ENCODE measurements at regions not wholly inside any gene's neighbourhood (a gene's known extent, or its start where the extent isn't known, plus 50 kb on each side); places are given as distances from the start of the nearest gene placed in this dataset.

GRCh38 chr2:172287190-172287589 is 140.2 kb upstream of the ITGA6 start:
- no peak overlapping the region for H2AFZ ChIP-seq (ENCODE audit: insufficient read depth, low read depth, low read length, poor library complexity, severe bottlenecking)
- ChIA-PET POLR2A (no interaction called here), CTCF (interaction anchor here (0.6 kb wide), 1 partner anchor 32 kb away, joined by 3 read pairs; no protein-coding TSS in a partner anchor)
- peaks cover 0 to 3% (median 0%) of the 10 kb centered on the region in 3 donors for H3K9me3 ChIP-seq (ENCODE audit: control extremely low read depth in 1 of 3, control insufficient read depth in 2 of 3, insufficient read depth in 1 of 3, low read length in 2 of 3)
- H4K20me1 ChIP-seq (ENCODE audit: control insufficient read depth, insufficient read depth, low read length, poor library complexity, severe bottlenecking), result no peaks in the 10 kb centered on the region
- Mint-ChIP-seq H3K27ac (no peak overlapping the region), H3K4me3 (no peak overlapping the region), H3K9me3 (ENCODE audit: insufficient read depth) (no peaks in the 10 kb centered on the region), H3K4me1 (no peaks in the 10 kb centered on the region), H3K27me3 (peaks cover 12% of the 10 kb centered on the region)
- TF ChIP-seq CTCF (IDR thresholded peaks at IDR 0.05) (no peak), EZH2 (IDR thresholded peaks at IDR 0.05; ENCODE audit: borderline replicate concordance, insufficient read depth, low read depth, low read length, poor library complexity, severe bottlenecking) (no peak)
- no peaks in the 10 kb centered on the region for H3K4me1 ChIP-seq (ENCODE audit: control insufficient read depth in 2 of 2, insufficient read depth in 2 of 2, low read length in 2 of 2)
- H3K4me3 ChIP-seq (ENCODE audit: control extremely low read depth in 1 of 5, extremely low read depth in 1 of 5, insufficient read depth in 1 of 5, low read depth in 2 of 5, low read length in 4 of 5), result no peak overlapping the region
- no peak overlapping the region for H3K27ac ChIP-seq (ENCODE audit: low read length in 2 of 2)
- no peak overlapping the region for H3K4me2 ChIP-seq (replicated peaks; ENCODE audit: low read depth, low read length, poor library complexity, severe bottlenecking)
- no peaks in the 10 kb centered on the region for H3K79me2 ChIP-seq (ENCODE audit: control insufficient read depth, insufficient read depth, low read length)
- H3K9ac ChIP-seq (ENCODE audit: low read length), result no peak overlapping the region
- no peak for ATAC-seq (ENCODE audit: low read depth)
- no peaks in the 10 kb centered on the region for H3K27me3 ChIP-seq (replicated peaks in 1 of 4; ENCODE audit: control extremely low read depth in 1 of 4, control insufficient read depth in 3 of 4, insufficient read depth in 4 of 4, low read length in 3 of 4)
- no peaks in the 10 kb centered on the region for H3K36me3 ChIP-seq (replicated peaks in 1 of 2; ENCODE audit: control extremely low read depth in 1 of 2, control insufficient read depth in 1 of 2, extremely low read depth in 1 of 2, insufficient read depth in 2 of 2, low read length in 1 of 2)
- DNase-seq, result no peak
- intact Hi-C loops (cut with micrococcal nuclease), result no loop called here

- CTCF ChIA-PET, result interaction anchor here (0.6 kb wide), 1 partner anchor 33 kb away, joined by 3 read pairs; no protein-coding TSS in a partner anchor
- Histone ChIP-seq H3K4me3 (ENCODE audit: control extremely low read depth in 1 of 5, extremely low read depth in 1 of 5, insufficient read depth in 1 of 5, low read depth in 2 of 5, low read length in 4 of 5) (no peak overlapping the region), H2AFZ (ENCODE audit: insufficient read depth, low read depth, low read length, poor library complexity, severe bottlenecking) (no peak overlapping the region), H3K4me2 (replicated peaks; ENCODE audit: low read depth, low read length, poor library complexity, severe bottlenecking) (no peak overlapping the region), H3K79me2 (ENCODE audit: control insufficient read depth, insufficient read depth, low read length) (no peaks in the 10 kb centered on the region), H3K27me3 (replicated peaks in 1 of 4; ENCODE audit: control extremely low read depth in 1 of 4, control insufficient read depth in 3 of 4, insufficient read depth in 4 of 4, low read length in 3 of 4) (no peaks in the 10 kb centered on the region), H3K36me3 (replicated peaks in 1 of 2; ENCODE audit: control extremely low read depth in 1 of 2, control insufficient read depth in 1 of 2, extremely low read depth in 1 of 2, insufficient read depth in 2 of 2, low read length in 1 of 2) (no peaks in the 10 kb centered on the region), H3K9me3 (ENCODE audit: control extremely low read depth in 1 of 3, control insufficient read depth in 2 of 3, insufficient read depth in 1 of 3, low read length in 2 of 3) (peaks cover 0 to 3% (median 0%) of the 10 kb centered on the region in 3 donors), H3K4me1 (ENCODE audit: control insufficient read depth in 2 of 2, insufficient read depth in 2 of 2, low read length in 2 of 2) (no peaks in the 10 kb centered on the region), H3K27ac (ENCODE audit: low read length in 2 of 2) (no peak overlapping the region), H4K20me1 (ENCODE audit: control insufficient read depth, insufficient read depth, low read length, poor library complexity, severe bottlenecking) (no peaks in the 10 kb centered on the region), H3K9ac (ENCODE audit: low read length) (no peak overlapping the region)
- no peaks in the 10 kb centered on the region for H3K4me1 Mint-ChIP-seq
- 100% methylated on average over 2 of the region's 6 CpGs for WGBS (ENCODE audit: insufficient coverage)
- no peak overlapping the region for H3K4me3 Mint-ChIP-seq
- ATAC-seq (ENCODE audit: low read depth) (no peak), DNase-seq (no peak)
- H3K9me3 Mint-ChIP-seq (ENCODE audit: insufficient read depth), result no peaks in the 10 kb centered on the region
- intact Hi-C loops (cut with micrococcal nuclease), result no loop called here
- no peak overlapping the region for H3K27ac Mint-ChIP-seq
- TF ChIP-seq EZH2 (IDR thresholded peaks at IDR 0.05; ENCODE audit: borderline replicate concordance, insufficient read depth, low read depth, low read length, poor library complexity, severe bottlenecking), result no peak
- no peak for TF ChIP-seq CTCF (IDR thresholded peaks at IDR 0.05)
- POLR2A ChIA-PET, result no interaction called here
- peaks cover 12% of the 10 kb centered on the region for H3K27me3 Mint-ChIP-seq
Observed at GRCh38 chr2:172287605-172288315, 139.6 kb upstream of the ITGA6 start.
